AG09319 (cell line): ENCODE measurements at regions not wholly inside any gene's neighbourhood (a gene's known extent, or its start where the extent isn't known, plus 50 kb on each side); places are given as distances from the start of the nearest gene placed in this dataset.

Experiments used
- DNase-seq: peaks from one replicate; pipeline ENCODE4 v3.0.0-alpha.2; 2010; ENCODE audit warnings: low read depth; ENCODE audit errors: extremely low read depth
- TF ChIP-seq, protein P1 (sequence below): IDR thresholded peaks from 2 replicates; pipeline ENCODE4 v1.5.1; 2011; ENCODE audit warnings: low read depth, mild to moderate bottlenecking, inconsistent platforms, low read length, moderate library complexity

DNA sequence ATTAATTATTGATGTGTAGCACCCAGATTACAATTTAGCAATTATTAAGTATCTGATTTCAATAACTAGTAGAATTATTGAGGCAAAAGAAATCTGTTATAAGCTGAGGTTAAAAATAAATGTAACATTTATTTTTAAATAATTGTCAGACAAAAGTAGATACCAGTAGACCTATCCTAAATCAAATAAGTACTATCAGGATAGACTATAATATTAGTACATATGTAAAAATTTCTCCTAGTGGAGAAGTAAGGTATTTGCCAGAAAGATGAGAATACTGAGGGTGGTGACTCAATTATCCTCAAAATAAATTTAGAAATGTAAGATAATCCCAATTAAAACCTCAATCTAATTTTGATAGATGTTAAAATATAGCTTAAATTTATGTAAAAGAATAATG is 377.8 kb upstream of the CHRM3 start:
- no peak for DNase-seq
- TF ChIP-seq, protein P1, sequence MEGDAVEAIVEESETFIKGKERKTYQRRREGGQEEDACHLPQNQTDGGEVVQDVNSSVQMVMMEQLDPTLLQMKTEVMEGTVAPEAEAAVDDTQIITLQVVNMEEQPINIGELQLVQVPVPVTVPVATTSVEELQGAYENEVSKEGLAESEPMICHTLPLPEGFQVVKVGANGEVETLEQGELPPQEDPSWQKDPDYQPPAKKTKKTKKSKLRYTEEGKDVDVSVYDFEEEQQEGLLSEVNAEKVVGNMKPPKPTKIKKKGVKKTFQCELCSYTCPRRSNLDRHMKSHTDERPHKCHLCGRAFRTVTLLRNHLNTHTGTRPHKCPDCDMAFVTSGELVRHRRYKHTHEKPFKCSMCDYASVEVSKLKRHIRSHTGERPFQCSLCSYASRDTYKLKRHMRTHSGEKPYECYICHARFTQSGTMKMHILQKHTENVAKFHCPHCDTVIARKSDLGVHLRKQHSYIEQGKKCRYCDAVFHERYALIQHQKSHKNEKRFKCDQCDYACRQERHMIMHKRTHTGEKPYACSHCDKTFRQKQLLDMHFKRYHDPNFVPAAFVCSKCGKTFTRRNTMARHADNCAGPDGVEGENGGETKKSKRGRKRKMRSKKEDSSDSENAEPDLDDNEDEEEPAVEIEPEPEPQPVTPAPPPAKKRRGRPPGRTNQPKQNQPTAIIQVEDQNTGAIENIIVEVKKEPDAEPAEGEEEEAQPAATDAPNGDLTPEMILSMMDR: no peak

DNA sequence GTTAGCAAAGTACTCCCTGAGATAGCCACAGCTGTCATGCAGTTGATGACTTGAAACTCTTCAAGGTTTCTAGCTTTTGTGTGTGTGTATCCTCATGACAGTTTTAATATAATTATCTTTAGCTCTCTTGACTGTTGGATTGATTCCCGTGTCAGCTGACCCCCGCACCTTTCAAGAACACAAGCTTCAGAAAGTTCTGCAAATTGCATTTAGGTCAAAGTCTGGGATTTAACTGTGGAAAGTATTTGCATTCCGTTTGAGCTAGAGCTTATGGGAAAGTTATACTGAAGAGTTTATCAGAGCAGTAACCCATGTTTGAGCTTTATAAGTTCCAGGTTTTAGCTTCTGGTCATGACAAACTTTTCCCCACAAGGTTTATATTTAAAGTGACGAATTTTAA is 380.1 kb upstream of the CHRM3 start:
- TF ChIP-seq, protein P1: no peak

DNA sequence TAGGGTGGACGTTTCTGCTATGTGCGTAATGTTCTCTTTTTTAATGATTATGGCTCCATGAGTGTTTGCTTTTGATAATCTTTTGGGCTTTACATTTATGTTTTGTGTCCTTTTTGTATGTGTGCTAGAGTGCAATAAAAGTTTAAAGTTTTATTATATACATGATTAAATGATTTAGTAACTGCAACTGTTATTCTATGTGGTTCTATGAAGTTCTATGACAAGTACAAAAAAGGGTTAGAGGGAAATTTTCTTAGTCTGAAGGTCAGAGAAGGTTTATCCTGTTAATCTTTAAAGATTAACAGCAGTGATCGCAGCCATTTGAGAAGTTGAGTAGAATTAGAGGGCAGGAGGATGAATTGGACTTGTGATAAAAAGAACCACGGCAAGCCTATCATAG is 386.4 kb upstream of the CHRM3 start:
- TF ChIP-seq, protein P1: no peak
- DNase-seq: no peak

More for the DNA sequence above, 380.1 kb upstream of the CHRM3 start:
- DNase-seq: no peak

DNA sequence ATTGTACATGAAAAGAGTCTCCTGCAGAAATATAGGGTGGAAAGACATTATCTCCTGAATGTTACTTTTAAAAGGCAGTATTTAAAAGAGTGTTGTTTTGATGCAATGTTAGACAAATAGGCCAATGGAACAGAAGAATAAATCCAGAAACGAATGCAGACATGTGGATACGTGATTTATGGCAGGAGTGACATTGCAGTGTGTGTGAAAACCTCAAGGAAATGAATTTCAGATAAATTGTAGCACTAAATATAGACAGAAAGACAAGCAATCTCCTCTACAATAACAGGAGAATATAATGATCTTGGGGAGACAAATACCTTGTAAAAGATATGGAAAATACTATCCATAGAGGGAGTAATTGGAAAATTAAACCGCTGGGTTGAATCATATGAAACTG is 387.8 kb upstream of the CHRM3 start:
- TF ChIP-seq, protein P1: no peak
- no peak for DNase-seq

DNA sequence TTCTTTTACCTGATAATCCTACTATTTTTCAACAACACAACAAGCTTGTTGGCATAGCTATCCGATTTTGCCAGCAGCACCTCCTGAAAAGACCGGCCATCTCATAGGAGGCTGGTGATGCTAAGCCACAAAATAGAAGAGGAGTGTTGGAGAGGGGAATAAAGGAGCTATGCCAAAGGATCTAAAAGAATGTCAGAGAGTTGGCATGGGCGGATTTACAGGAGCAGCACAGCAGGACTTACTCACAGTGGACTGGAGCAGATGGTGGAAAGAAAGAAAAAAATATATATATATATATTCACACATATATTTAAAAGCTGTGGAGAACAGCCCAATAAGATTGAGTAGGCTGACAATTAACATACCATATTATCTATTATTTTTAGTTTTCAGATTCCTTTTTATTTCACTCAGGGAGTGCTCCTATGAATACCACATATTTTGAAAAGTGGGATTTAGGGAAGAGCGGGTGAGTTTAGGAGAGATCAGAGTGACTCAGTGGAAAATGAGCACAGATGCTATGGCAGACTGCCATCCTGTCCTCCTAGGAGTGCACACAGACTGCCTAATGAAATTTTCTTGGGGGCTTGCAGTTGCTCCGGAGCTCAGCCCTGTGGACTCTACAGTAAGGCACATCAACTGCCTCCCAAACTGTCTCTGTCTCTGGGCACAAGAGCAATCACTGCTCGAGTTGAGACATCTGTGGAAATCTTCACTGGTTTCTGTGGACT is 394.4 kb upstream of the CHRM3 start:
- TF ChIP-seq, protein P1: no peak
- no peak for DNase-seq

DNA sequence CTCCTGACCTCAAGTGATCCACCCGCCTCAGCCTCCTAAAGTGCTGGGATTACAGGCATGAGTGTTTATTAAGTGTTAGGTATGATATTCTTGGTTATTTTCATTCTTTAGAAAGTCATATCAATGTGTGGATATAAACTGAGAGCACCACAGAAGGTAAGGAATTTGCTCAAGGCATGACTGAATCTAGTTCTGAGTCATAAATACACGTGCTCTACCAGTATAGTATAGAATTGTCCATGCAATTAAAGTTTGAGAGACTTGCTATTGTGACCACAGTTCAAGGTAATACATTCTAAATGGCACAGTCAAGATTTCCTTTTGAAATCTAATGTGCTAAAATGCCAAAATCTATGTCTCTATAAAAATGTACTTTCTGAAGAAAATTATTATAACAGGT is 401.1 kb upstream of the CHRM3 start:
- no peak for DNase-seq
- TF ChIP-seq, protein P1: no peak

- TF ChIP-seq, protein P1: no peak
Observed at GRCh38 chr1:238982736-238983135, 403.6 kb upstream of the CHRM3 start.

More at GRCh38 chr1:238982736-238983135, 403.6 kb upstream of the CHRM3 start:
- no peak for DNase-seq
